GM19467 (cell line): ENCODE measurements at regions not wholly inside any gene's neighbourhood (a gene's known extent, or its start where the extent isn't known, plus 50 kb on each side); places are given as distances from the start of the nearest gene placed in this dataset.
A peak's percentile ranks its signal among the peaks of the same experiment; 100 is the strongest.

ENCODE experiments used
- ATAC-seq: cut with Tn5 transposase; IDR thresholded peaks from one replicate; pipeline ENCODE4 v1.9.1; 2021; ENCODE audit warnings: mild to moderate bottlenecking, moderate library complexity; ENCODE audit not compliant: unreplicated experiment

GRCh38 chr6:156579564-156579963, 197.6 kb upstream of the ARID1B start:
- no peak for ATAC-seq

DNA sequence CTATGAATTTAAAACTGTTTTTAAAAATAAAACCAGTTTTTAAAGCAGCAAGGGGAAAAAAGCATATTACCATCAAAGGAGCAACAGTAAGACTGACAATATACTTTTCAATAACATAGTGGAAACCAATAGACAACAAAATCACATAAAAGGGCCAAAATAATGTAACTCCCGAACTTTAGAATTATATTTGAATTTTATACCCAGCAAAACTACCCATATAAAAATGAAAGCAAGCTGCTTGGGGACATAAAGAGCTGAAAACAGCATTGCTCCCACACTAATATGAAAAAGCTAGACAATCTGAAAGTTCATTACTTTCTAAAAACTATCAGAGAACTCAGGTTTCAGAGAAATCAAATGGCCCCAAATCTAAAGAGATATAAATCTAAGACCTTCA, 199.4 kb upstream of the ARID1B start:
- ATAC-seq = no peak

DNA sequence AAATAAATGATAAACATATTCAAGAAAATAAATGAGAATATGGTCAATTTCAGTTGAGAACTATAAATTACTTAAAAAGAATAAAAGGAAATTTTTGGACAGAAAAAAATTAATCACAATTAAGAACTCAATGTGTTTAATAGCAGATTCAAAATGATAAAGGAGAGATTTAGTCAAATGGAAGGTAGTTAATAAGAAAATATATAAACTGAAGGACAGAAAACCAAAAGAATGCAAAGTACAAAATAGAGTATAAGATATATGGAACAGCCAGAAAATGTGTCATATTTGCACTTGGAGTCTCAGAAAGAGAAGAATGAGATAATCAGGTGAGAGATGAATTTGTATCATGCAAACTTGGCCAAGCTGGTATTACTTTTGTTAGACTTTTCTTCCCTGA, 201.8 kb upstream of the ARID1B start:
- no peak for ATAC-seq

DNA sequence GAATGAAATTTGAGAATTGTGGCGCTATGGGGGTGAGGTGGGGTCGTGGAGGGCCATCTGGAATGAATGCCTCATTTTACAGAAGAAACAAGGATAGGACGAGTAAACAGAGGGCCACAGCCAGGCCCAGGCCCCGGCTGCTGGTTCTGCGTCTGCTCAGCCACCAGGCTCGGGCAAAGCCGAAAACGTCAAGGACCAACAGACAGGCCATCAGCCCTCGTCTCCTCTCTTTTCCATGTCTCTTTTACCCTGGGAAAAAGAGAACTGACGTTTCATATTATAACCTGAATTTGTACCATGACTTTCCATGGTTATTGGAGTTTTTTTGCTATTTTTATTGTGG, 212.4 kb upstream of the ARID1B start:
- ATAC-seq = no peak

- peak; percentile 75 for ATAC-seq
Measured at GRCh38 chr6:156564127-156564806, 212.9 kb upstream of the ARID1B start.

DNA sequence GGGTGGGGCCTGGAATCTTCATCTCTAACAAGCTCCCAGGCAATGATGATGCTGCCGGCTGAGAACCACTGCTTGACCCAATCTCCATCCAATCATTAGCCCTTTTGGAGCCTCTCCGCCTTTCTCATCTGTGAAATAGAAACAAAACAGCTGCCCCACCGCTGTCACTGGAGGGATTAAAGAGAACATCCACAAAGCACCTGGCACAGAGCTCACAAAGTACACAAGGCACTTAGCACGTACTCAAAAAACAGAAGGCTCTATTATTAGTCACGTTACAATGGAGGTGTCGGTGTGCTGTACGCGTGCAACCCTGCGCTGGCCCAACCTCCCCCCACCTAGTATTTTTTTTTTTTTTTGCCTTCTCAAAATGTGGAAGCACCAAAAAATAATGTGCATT, 213.5 kb upstream of the ARID1B start:
- ATAC-seq = no peak

GRCh38 chr6:156562636-156563035, 214.5 kb upstream of the ARID1B start:
- ATAC-seq = no peak

- ATAC-seq = no peak
Measured at GRCh38 chr6:156562019-156562418, 215.2 kb upstream of the ARID1B start.

DNA sequence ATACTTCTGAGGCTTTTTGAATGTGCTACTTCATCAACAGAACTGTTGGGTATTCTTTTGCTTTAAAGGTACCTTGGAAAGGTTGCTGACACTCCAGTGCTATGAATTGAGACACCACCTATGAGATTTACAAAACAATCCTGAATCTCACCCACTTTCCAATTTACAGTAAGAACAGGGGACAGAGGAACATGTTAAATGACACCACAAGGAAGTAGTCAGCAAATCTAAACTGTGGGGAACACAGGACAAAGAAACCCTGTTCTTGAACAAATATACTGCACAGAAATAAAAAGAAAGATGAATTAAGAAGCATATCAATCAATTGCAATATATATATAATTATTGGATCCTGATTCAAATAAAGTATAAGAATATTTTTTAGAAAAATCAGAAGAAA, 216.7 kb upstream of the ARID1B start:
- no peak for ATAC-seq

GRCh38 chr6:156559162-156559690, 218.0 kb upstream of the ARID1B start:
- ATAC-seq = no peak

DNA sequence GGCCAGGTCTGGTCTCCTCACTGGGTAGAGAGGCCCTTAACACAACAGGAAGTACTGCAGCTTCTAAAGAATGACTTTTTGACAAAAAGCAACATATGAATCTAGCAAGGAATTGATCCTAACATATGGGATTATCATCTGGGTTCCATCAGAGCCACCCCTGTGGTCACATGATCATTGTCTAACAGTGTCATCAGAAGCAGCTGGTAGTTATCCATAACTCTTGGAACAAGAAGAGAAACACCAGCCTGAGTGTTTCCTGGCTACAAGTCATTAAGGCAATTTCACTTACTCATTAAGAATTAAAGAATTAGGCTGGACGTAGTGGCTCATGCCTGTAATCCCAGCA, 219.3 kb upstream of the ARID1B start:
- no peak for ATAC-seq

- ATAC-seq = no peak
Measured at GRCh38 chr6:156557251-156557910, 219.8 kb upstream of the ARID1B start.

- ATAC-seq = no peak
Measured at GRCh38 chr6:156556811-156557210, 220.4 kb upstream of the ARID1B start.

DNA sequence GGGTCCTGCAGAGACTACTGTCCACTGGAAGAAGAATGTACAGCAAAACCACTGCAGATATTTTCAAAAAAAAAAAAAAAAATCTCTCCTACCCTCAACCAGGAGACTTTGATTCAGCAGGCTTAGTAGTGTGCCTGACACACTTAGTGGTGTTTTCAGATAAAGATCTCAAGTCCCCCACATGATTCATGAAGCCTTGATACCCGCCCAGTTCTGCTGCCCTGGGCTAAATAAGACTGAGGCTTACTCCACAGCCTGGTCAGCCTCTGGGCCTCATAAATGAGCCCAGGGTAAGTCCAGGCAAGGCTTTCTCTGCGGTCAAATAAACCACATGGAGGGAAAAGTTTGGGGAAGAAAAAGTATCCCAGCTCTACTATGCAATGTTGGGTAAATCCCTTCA, 222.1 kb upstream of the ARID1B start:
- no peak for ATAC-seq

DNA sequence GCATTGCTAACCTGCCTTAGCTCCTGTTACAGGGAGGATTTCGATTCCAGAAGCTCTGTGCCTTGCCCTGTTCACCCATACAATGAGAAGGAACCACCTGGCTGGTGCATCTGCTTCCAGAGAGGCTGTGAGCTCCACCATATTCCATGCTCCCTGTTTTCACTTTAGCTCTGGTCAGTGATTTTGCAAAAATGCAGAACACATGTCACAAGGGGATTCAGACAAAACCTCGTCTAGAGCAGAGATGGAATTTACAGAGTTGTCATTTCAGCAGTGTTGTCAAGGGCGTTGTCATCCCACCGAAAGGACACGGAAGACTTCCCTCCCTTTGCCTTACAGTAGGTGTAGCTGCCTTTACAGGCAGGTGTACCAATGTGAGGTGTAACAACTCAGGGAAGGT, 223.0 kb upstream of the ARID1B start:
- ATAC-seq = no peak

GRCh38 chr6:156552849-156553248, 224.3 kb upstream of the ARID1B start:
- no peak for ATAC-seq

GRCh38 chr6:156550949-156551348, 226.2 kb upstream of the ARID1B start:
- no peak for ATAC-seq

DNA sequence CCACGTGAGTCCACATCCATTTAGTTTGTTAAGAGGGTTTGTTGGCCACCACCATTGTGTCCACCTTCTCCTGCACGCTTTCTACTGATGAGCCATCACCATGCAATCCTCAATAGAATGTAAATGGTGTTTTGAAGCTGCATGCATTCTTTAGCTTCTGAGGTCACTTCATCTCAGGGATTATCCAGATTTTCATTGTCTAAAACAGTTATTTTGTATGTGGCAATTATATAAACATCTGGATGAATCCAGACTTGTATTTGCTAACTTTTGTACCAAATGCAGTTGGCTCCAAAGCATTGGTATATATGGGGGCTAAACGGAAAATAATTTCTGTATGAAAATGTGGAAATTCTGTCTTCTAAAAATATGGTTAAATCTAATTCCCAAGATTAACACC, 231.2 kb upstream of the ARID1B start:
- no peak for ATAC-seq

GRCh38 chr6:156545021-156545420, 232.2 kb upstream of the ARID1B start:
- ATAC-seq = no peak

- ATAC-seq = no peak
Measured at GRCh38 chr6:156544046-156544445, 233.1 kb upstream of the ARID1B start.

DNA sequence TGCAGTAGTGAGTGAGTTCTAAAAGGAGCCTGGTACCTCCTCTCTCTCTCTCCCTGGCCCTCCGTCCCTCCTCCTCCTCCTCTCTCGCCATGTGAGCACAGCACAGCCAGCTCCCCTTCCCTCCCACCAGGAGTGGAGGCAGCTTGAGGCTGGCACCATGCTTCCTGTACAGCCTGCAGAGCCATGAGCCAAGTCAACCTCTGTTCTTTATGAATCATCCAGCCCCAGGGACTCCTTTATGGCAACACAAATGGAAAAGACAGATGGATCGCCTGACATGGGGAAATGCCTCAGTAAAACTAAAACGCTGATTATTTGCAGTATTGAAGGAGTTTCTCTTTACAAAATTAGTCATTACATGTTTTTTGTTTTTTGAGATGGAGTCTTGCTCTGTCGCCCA, 233.7 kb upstream of the ARID1B start:
- ATAC-seq = no peak

- ATAC-seq = no peak
Measured at GRCh38 chr6:156538875-156539660, 238.1 kb upstream of the ARID1B start.
